AG09319 (cell line): ENCODE measurements at regions not wholly inside any gene's neighbourhood (a gene's known extent, or its start where the extent isn't known, plus 50 kb on each side); places are given as distances from the start of the nearest gene placed in this dataset.

ENCODE experiments used
- DNase-seq: peaks from one replicate; pipeline ENCODE4 v3.0.0-alpha.2; 2010; ENCODE audit warnings: low read depth; ENCODE audit errors: extremely low read depth
- CTCF ChIP-seq: IDR thresholded peaks from 2 replicates; pipeline ENCODE4 v1.5.1; 2011; ENCODE audit warnings: low read depth, mild to moderate bottlenecking, inconsistent platforms, low read length, moderate library complexity

- TF ChIP-seq CTCF: no peak
- DNase-seq: no peak
Observed at GRCh38 chr18:44552706-44553105, 128.0 kb upstream of the SETBP1 start.

GRCh38 chr18:44556296-44556695, 124.4 kb upstream of the SETBP1 start:
- no peak for DNase-seq
- no peak for TF ChIP-seq CTCF

- no peak for TF ChIP-seq CTCF
- DNase-seq: no peak
Observed at GRCh38 chr18:44557616-44558151, 123.0 kb upstream of the SETBP1 start.

- TF ChIP-seq CTCF: no peak
- no peak for DNase-seq
Observed at GRCh38 chr18:44558767-44559166, 121.9 kb upstream of the SETBP1 start.

GRCh38 chr18:44562986-44563385, 117.7 kb upstream of the SETBP1 start:
- DNase-seq: no peak

GRCh38 chr18:44564922-44565321, 115.8 kb upstream of the SETBP1 start:
- DNase-seq: peak; percentile 48
- no peak for TF ChIP-seq CTCF

More at GRCh38 chr18:44562986-44563385, 117.7 kb upstream of the SETBP1 start:
- TF ChIP-seq CTCF: no peak

- no peak for TF ChIP-seq CTCF
- no peak for DNase-seq
Observed at GRCh38 chr18:44568342-44568741, 112.3 kb upstream of the SETBP1 start.
